Caki2 (cell line): ENCODE measurements at regions not wholly inside any gene's neighbourhood (a gene's known extent, or its start where the extent isn't known, plus 50 kb on each side); places are given as distances from the start of the nearest gene placed in this dataset.
"Not testable (repeated sequence)": the region's sequence is repeated elsewhere in the genome, so short reads cannot be mapped to it uniquely, and the experiment has no call there.

Source experiments
- DNase-seq: peaks from one replicate; pipeline ENCODE4 v3.0.0-alpha.2; 2015; ENCODE audit warnings: low read depth
- in situ Hi-C: cut with HindIII; loops from 2 replicates; pipeline ENCODE4 v1.10.0; 2016; ENCODE audit warnings: low sequenced_read_pairs, low pct_unique_long_range_greater_than_20kb, mixed read lengths

DNA sequence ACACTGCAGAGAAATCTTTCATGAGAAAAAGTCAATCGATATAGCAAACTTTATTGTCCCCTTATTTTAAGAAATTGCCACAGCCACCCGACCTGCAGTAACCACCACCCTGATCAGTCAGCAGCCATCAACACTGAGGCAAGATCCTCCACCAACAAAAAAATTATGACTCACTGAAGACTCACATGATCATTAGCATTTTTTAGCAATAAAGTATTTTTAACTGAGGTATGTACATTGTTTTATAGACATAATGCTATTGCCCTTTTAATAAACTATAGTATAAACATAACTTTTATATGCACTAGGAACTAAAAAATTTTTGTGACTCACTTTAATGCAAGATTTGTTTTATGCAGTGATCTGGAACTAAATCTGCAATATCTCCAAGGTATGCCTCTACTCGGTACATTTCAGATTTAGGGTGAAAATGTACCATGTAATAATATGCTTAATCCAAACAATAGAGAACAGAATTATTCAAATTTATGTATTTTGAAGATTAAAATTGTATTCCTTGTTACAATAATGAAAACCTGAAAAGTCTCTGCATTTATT is 79.2 kb upstream of the CEP126 start:
- no peak for DNase-seq
- in situ Hi-C loops: no loop called here

DNA sequence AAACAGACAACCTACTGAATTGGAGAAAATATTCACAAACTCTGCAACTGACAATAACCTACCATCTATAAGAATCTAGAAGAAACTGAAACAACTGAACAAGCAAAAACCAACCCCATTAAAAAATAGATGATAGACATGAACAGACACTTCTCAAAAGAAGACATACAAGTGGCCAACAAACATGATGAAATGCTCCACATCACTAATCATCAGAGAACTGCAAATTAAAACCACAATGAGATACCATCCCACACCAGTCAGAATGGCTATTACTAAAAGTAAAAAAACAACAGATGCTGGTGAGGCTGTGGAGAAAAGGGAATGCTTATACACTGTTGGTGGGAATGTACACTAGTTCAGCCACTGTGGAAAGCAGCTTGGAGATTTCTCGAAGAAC is 84.3 kb upstream of the CEP126 start:
- DNase-seq, in situ Hi-C loops: not testable (repeated sequence)

DNA sequence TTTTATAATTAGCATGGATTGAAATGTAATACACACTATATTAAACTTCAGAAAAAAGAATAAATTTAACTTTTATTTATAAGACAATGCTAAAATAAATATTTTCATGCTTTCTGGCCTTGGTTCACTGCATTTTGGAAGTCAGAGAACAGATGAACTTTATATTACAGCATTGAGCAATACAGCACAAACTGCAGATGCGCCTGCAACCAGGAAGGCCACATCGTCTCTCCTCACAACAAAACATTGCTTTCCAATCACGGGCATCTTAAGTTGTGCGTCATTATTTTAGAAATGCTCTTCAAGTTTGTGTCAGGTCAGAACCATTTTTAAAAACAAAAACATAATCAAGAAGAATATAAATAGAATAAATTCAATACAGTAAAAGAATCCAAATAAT is 89.3 kb upstream of the CEP126 start:
- in situ Hi-C loops: no loop called here
- no peak for DNase-seq

DNA sequence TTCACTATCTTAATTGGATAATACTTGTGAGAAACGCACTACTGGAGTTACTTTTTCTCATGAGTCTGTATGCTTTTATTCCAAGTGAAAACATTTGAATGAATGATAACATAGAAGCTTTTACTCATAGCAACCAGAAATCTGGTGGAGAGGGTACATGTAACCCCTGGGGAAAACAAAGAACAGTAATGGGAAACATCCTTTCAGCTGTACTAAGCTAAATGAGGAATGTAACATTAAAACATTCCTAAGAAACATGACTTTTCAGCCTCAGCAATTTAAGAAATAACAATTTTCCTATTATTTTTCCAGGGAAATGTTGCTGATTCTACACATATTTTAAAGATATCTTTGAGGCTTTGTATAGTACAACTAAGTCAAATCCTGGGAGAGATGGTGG is 97.2 kb upstream of the CEP126 start:
- in situ Hi-C loops: no loop called here
- no peak for DNase-seq

DNA sequence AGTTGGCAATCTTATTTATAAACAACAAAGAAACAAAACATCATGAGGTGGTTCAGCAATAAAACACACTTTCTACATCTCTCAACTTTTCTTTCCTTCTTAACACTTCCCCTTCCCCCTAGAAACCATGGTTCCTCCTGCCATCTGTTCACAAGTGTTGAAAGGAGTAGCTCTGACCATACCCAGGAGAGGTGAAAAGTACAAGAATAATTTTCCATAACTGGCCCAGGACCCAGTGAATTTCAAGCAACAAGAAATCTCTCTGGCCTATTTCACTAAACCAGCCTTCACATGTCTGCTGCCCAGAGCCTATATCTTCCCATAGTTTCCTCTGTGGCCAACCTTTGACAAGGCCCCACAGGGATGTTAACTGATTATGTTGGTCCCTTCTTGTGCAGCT is 98.2 kb upstream of the CEP126 start:
- DNase-seq: no peak
- in situ Hi-C loops: no loop called here

DNA sequence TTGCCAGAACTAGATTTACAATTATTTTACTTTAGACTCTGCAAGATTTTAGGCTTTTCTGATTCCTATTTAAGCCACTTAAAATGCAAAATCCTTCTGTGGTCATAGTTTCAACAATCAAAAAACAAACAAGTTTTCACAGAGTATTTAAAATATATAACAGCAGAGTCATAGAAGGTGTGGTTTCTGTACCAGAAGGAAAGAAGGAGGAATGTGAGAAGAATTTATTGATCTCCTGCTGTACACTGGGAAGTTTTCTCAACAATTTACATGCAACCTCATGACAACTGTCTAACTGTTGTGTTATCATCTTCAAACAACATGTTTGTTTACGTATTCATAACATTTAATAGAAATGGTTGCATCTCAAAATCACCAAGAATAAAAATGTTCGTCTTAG is 102.3 kb upstream of the CEP126 start:
- in situ Hi-C loops: no loop called here

DNA sequence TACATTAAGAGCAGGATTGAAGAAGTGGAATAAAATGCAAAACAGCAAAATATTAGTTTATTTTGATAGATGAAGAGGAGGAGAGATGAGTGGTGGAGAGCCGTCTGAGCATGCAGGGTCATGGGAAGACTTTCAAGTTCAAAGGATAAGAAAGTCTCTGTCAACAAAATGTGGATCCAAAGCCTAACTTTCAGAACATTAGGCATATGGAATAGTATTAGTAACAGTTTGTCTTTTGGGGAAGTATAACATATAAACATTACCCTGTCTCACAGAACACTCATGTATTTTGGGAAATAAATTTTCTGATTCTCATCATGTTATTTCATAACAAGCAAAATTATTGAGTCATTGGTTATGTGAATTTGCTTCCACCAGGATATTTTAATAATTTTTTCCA is 104.3 kb upstream of the CEP126 start:
- no peak for DNase-seq
- in situ Hi-C loops: no loop called here

More for the DNA sequence above, 102.3 kb upstream of the CEP126 start:
- DNase-seq: no peak

DNA sequence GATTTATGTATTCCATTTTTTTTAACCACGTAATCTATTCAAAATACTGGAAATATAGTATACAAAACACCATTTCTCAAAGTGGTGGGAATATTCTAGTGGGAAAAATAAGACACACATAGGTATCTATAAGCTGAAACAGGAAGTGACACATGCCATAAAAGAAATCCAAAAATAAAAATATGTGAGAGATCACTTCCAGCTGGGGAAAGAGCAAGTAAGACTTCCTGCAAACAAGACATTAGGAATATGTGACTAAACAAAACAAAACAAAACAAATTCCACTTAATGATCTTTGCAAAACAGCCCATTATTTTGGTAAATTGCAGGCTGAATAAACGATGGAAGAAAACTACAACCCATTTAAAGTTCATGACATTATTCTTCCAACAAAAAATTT is 107.3 kb upstream of the CEP126 start:
- in situ Hi-C loops: no loop called here
- DNase-seq: no peak

DNA sequence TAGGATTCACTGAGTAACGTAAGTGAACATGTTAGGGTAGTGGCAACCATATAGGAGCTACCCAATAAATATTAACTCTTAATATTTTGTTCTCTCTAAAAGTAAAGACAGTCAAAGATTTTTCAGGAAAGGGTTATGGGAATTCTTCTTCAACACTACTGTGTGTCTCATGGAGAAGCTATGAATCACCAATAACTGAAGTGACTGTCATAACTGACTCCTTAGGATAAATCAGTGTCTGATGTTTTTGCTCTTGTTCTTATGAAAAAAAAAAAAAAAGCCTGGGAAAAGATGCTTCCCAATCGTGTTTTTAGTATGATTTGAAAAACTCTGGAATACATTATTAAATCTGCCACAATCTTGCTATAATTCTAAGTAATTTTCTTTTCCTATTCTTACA is 111.2 kb upstream of the CEP126 start:
- in situ Hi-C loops: no loop called here
- no peak for DNase-seq

DNA sequence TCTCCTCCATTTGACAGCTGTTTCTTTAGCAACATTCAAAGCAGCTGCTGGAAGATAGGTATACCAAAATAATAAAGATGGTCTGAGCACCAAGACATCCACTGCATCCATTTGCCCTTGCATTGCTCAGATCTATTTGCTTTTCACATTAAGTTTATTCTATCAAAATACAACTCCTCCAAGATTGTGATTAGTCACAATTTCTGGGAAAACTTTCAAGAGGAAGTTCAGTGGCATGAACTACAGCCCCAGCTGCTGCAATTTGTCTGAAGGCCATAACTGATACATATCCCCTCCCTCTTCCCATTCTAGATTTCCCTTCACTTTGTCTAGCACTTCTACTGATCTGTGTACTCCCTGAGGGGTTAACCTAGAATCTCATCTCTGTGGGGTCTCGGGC is 117.5 kb upstream of the CEP126 start:
- in situ Hi-C loops: no loop called here
- DNase-seq: no peak

DNA sequence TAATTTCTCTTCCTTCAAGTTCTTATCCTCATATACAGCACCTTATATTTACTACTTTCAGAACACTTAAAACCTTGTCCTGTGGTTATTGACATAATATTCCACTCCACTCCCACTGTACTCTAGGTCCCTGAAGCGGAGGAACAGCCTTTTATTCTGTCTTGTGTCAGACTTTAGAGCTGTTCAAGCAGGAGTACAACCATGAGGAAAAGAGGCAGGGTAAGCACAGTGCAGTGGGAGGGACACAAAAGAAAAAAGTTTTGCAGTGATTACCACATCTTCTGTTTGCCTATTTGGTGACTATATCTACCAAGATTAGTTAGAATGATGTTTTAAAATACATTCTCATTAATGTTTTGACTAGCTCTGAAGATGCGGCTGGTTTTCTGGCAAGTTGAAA is 122.0 kb upstream of the CEP126 start:
- in situ Hi-C loops: no loop called here
- no peak for DNase-seq

DNA sequence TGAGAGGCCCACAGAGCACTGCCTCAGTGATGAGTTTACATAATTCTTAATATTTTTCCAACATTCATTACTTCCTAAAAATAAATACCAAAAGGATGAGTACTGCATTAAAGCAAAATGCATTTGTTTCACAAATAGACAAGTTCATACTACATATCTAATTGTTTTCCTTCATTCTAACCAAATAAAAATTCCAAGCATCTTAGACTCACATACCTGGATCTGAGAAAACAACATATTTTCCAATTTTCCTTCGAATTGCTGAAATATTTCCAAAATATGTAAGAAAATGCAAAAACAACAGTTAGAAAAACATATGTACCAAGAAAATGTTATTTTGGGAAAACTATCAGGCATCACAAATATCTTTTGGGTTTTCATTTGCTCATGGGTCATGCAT is 127.9 kb upstream of the CEP126 start:
- no peak for DNase-seq
- in situ Hi-C loops: no loop called here

DNA sequence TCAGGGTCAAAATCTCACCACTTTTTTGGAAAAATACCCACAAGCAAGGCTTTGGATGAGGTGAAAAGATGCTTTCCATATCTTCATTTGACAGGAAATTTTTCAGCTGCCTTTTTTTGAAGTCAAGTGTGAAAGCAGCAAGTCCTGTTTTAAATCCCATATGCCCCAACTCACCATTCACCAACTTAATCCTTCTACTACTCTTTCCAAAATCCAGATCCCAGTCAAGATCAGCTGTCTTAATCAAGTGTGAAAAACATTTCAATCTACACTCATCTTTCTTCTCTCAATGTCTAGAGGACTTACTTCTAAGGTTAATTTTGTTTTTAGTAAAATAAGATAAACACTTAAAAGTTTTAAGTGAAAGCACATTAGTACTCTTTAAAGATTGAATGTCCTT is 128.4 kb upstream of the CEP126 start:
- in situ Hi-C loops: no loop called here
- no peak for DNase-seq

DNA sequence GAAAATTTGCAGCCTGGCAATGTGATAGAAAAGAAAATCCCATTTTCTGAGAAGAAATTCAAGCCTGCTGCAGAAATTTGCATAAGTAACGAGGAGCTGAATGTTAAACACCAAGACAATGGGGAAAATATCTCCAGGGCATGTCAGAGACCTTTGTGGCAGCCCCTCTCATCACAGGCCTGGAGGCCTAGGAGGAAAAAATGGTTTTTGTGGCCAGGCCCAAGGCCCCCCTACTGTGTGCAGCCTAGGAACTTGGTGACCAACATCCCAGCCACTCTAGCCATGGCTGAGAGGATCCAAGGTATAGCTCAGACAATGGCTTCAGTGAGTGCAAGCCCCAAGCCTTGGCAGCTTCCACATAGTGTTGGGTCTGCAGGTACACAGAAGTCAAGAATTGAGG is 135.6 kb upstream of the CEP126 start:
- in situ Hi-C loops, DNase-seq: not testable (repeated sequence)

DNA sequence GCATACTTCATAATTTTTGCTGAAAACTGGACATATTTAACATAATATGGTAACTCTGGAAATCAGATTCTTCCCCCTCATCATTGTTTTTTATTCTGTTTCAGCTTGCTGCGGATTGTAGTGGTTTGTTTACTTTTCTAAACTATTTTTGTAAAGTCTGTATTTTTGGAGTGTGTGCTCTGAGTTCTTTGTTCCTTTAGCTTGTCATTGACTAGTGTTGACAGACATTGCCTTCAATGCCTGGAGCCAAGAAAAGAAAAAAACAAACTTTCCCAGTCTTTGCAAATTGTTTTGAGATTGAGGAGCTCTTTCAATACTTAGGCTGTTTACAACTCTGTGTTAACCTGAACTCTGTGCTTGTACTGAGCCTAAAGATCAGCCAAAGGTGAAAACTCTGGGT is 137.3 kb upstream of the CEP126 start:
- in situ Hi-C loops: no loop called here
- no peak for DNase-seq

DNA sequence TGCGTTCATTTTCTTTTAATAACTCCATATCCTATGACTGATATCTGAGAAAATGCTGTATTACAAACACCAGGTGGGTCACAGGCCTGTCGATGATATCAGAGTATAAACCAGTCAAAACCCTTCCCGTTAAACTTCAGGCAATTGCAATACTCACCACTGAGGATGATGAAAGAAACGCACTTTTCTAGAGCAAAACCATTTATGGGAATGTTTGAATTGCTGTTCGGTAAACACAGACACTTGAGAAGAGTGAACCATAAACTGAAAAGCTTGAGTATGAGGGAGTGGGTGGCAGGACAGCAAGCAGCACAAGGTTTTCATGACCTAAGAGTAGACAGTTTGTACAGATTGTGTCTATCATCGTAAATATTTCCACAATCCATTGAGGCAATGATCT is 139.8 kb upstream of the CEP126 start:
- DNase-seq: no peak
- in situ Hi-C loops: no loop called here

DNA sequence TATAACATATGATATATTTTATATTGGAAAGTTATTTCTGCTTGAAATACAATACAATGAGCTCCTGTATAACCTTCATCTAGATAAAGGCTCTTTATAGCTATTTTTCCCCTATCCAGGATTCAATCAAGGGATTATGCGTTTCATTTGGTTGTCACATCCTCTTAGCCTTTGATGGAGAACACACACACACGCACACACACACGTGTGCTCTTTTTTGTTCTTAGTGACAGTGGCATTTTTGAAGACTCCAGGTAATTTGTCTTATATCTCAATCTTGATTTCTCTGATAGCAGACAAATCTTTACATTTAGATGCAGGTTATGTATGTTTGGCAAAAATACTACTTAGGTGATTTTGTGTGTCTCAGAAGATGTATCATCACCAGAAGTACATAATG is 144.2 kb upstream of the CEP126 start:
- in situ Hi-C loops: no loop called here
- DNase-seq: no peak

DNA sequence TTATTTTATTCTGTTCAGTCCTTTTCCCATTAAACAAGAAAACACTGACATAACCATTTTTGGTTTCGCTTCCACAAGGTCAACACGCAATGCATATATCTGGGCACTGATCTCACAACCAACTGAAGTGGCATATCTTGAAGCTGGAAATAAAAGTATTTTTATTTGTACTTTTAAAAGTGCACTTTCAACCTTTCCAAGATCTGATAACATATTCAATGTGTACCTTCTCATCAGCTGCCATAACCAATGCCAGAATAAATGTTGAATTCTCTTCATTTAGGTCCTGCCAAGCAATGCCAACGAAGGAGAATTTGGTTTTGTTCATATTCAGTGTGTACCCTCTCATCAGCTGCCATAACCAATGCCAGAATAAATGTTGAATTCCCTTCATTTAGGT is 148.9 kb upstream of the CEP126 start:
- in situ Hi-C loops: no loop called here
- no peak for DNase-seq

DNA sequence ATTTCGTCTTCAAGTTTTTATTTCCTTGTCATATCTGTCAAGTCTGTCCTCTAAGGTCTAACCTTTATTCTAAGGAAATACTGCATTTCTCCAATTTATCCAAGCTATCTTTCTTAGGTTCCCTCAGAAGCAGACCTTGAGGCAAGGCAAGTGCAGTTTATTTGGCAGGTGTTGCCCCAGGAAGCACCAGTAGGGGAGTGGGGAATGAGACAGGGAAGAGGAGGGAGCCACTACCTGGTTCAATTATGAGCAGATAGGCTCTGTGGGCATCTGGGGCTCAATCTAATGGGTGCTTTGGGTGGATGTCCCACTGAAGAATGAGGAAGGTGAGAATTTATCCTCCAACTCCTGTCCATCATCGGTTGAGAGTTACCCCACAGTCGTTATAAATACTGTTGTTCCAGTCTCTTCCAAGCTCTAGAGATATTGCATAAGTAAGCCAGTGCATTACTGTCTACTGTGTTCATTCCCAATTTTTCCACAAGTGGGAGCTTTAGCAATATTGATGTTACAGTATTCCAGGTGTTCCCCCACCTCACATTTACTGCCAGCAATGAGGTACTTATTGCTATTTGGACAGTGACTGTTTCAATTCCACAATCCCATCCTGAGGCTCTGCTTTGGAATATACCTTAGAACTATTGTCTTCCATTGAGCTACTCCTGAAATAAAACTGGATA is 154.9 kb upstream of the CEP126 start:
- DNase-seq: no peak
- in situ Hi-C loops: no loop called here

DNA sequence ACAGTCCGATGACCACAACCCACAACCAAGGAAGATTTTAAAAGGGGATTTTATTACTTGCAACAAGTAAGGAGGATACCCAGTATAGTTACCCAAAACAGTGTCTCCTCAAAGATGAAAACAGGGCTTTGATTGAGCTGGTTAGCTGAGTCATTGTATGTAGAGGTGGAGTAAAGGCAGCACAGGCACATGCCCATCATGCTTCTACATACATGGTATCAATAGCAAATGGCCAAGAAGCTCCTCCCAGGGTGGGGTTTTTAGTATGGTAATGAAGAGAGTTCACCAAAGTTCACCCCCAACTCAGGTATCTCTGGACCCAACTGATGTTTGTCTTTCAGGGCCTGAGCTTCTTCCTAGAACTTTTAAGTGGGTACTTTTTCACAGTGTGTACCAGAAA is 157.1 kb upstream of the CEP126 start:
- in situ Hi-C loops: no loop called here
- no peak for DNase-seq
